ENCODE measurements at regions not wholly inside any gene's neighbourhood (a gene's known extent, or its start where the extent isn't known, plus 50 kb on each side); places are given as distances from the start of the nearest gene placed in this dataset.

GRCh38 chr9:27792971-27793689 is 219.8 kb upstream of the C9orf72 start:
- no peaks in the 10 kb centered on the region for H3K36me3 ChIP-seq
- H3K4me3 ChIP-seq, result no peak overlapping the region
- Mint-ChIP-seq H3K27ac (no peak overlapping the region), H3K4me1 (no peaks in the 10 kb centered on the region), H3K27me3 (ENCODE audit: insufficient read depth, low read depth) (no peaks in the 10 kb centered on the region), H3K36me3 (no peaks in the 10 kb centered on the region), H3K4me3 (no peak overlapping the region), H3K9me3 (peaks cover 27% of the 10 kb centered on the region)
- H3K9ac ChIP-seq, result no peak overlapping the region
- no peaks in the 10 kb centered on the region for H4K20me1 ChIP-seq (ENCODE audit: low read depth)
- TF ChIP-seq, protein P1, sequence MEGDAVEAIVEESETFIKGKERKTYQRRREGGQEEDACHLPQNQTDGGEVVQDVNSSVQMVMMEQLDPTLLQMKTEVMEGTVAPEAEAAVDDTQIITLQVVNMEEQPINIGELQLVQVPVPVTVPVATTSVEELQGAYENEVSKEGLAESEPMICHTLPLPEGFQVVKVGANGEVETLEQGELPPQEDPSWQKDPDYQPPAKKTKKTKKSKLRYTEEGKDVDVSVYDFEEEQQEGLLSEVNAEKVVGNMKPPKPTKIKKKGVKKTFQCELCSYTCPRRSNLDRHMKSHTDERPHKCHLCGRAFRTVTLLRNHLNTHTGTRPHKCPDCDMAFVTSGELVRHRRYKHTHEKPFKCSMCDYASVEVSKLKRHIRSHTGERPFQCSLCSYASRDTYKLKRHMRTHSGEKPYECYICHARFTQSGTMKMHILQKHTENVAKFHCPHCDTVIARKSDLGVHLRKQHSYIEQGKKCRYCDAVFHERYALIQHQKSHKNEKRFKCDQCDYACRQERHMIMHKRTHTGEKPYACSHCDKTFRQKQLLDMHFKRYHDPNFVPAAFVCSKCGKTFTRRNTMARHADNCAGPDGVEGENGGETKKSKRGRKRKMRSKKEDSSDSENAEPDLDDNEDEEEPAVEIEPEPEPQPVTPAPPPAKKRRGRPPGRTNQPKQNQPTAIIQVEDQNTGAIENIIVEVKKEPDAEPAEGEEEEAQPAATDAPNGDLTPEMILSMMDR (IDR thresholded peaks at IDR 0.05), result no peak
- TF ChIP-seq EZH2phosphoT487 (IDR thresholded peaks at IDR 0.05) (no peak), EZH2 (IDR thresholded peaks at IDR 0.05) (no peak)
- H3K9me3 ChIP-seq (ENCODE audit: low read depth), result no peaks in the 10 kb centered on the region
- no peaks in the 10 kb centered on the region for H3F3A ChIP-seq (ENCODE audit: low read depth)
- H3K27ac ChIP-seq, result no peak overlapping the region
- H2AFZ ChIP-seq (replicated peaks), result no peak overlapping the region
- H3K27me3 ChIP-seq, result no peaks in the 10 kb centered on the region
- H3K4me2 ChIP-seq, result no peak overlapping the region
- H3K4me1 ChIP-seq, result no peaks in the 10 kb centered on the region
- H3K79me2 ChIP-seq (ENCODE audit: low read depth), result no peaks in the 10 kb centered on the region
- DNase-seq (ENCODE audit: low spot score), result no peak

GRCh38 chr9:27799326-27799725 is 226.0 kb upstream of the C9orf72 start:
- no peaks in the 10 kb centered on the region for H3K79me2 ChIP-seq (ENCODE audit: low read depth)
- no peak overlapping the region for H3K4me3 ChIP-seq
- Mint-ChIP-seq H3K4me3 (no peak overlapping the region), H3K27ac (no peak overlapping the region), H3K36me3 (no peaks in the 10 kb centered on the region), H3K9me3 (peaks cover 3% of the 10 kb centered on the region), H3K4me1 (no peaks in the 10 kb centered on the region), H3K27me3 (ENCODE audit: insufficient read depth, low read depth) (no peaks in the 10 kb centered on the region)
- H3K27me3 ChIP-seq, result no peaks in the 10 kb centered on the region
- no peak overlapping the region for H3K9ac ChIP-seq
- no peak overlapping the region for H2AFZ ChIP-seq (replicated peaks)
- no peaks in the 10 kb centered on the region for H3F3A ChIP-seq (ENCODE audit: low read depth)
- TF ChIP-seq, protein P1 (IDR thresholded peaks at IDR 0.05), result no peak
- TF ChIP-seq EZH2 (IDR thresholded peaks at IDR 0.05) (no peak), EZH2phosphoT487 (IDR thresholded peaks at IDR 0.05) (no peak)
- no peaks in the 10 kb centered on the region for H4K20me1 ChIP-seq (ENCODE audit: low read depth)
- H3K36me3 ChIP-seq, result no peaks in the 10 kb centered on the region
- H3K4me1 ChIP-seq, result no peaks in the 10 kb centered on the region
- no peak overlapping the region for H3K4me2 ChIP-seq
- H3K9me3 ChIP-seq (ENCODE audit: low read depth), result no peaks in the 10 kb centered on the region
- DNase-seq (ENCODE audit: low spot score), result no peak
- no peak overlapping the region for H3K27ac ChIP-seq

- no peak overlapping the region for H3K4me2 ChIP-seq
- no peaks in the 10 kb centered on the region for H3K4me1 ChIP-seq
- H4K20me1 ChIP-seq (ENCODE audit: low read depth), result no peaks in the 10 kb centered on the region
- H3K9ac ChIP-seq, result no peak overlapping the region
- no peak overlapping the region for H2AFZ ChIP-seq (replicated peaks)
- no peaks in the 10 kb centered on the region for H3K27me3 Mint-ChIP-seq (ENCODE audit: insufficient read depth, low read depth)
- no peak overlapping the region for H3K27ac ChIP-seq
- no peaks in the 10 kb centered on the region for H3F3A ChIP-seq (ENCODE audit: low read depth)
- no peak overlapping the region for H3K4me3 ChIP-seq
- DNase-seq (ENCODE audit: low spot score), result no peak
- H3K4me1 Mint-ChIP-seq, result no peaks in the 10 kb centered on the region
- no peaks in the 10 kb centered on the region for H3K36me3 ChIP-seq
- no peak overlapping the region for H3K27ac Mint-ChIP-seq
- no peaks in the 10 kb centered on the region for H3K79me2 ChIP-seq (ENCODE audit: low read depth)
- no peak overlapping the region for H3K4me3 Mint-ChIP-seq
- TF ChIP-seq, protein P1 (IDR thresholded peaks at IDR 0.05), result no peak
- no peak for TF ChIP-seq EZH2 (IDR thresholded peaks at IDR 0.05)
- no peaks in the 10 kb centered on the region for H3K36me3 Mint-ChIP-seq
- no peaks in the 10 kb centered on the region for H3K27me3 ChIP-seq
- H3K9me3 ChIP-seq (ENCODE audit: low read depth), result no peaks in the 10 kb centered on the region
- no peaks in the 10 kb centered on the region for H3K9me3 Mint-ChIP-seq
These were observed 226.9 kb upstream of the C9orf72 start for GRCh38 chr9:27800159-27800558.

Data from neural progenitor cell (in vitro differentiated cells).